Gastroesophageal sphincter (tissue), 4 donors: ENCODE measurements at regions not wholly inside any gene's neighbourhood (a gene's known extent, or its start where the extent isn't known, plus 50 kb on each side); places are given as distances from the start of the nearest gene placed in this dataset.

ENCODE experiments used
- ATAC-seq: fragments of 150-250 bp; one replicate; pipeline ENCODE4 v1.9.1; 2016; ENCODE audit warnings: mild to moderate bottlenecking, moderate library complexity
- H3K27ac ChIP-seq, 4 donors: fragments of 200-600 bp; sonication (generic) in 3 of 4; 1 replicate in 3 of 4; 2 replicates in 1 of 4; pipeline ENCODE4 v1.5.1; 2016 to 2019
- H3K27me3 ChIP-seq: fragments of 200-600 bp; sonication (generic); one replicate; pipeline ENCODE4 v1.5.1; 2019
- H3K36me3 ChIP-seq, 2 donors: fragments of 200-600 bp; sonication (generic); one replicate each; pipeline ENCODE4 v1.5.1; 2019; ENCODE audit warnings: control low read depth in 1 of 2
- H3K4me1 ChIP-seq, 3 donors: fragments of 200-600 bp; sonication (generic); 1 replicate in 2 of 3; 2 replicates in 1 of 3; pipeline ENCODE4 v1.5.1; 2016 to 2019; ENCODE audit warnings: control low read depth in 2 of 3
- H3K4me3 ChIP-seq, 2 donors: fragments of 200-600 bp; sonication (generic); one replicate each; pipeline ENCODE4 v1.5.1; 2019; ENCODE audit warnings: mild to moderate bottlenecking in 1 of 2, moderate library complexity in 1 of 2
- H3K9me3 ChIP-seq, 3 donors: fragments of 200-600 bp; sonication (generic); one replicate each; pipeline ENCODE4 v1.5.1; 2017 to 2019; ENCODE audit warnings: control low read depth in 2 of 3
- CTCF ChIP-seq, 4 experiments: fragments of 200-600 bp in 2 of 4; fragments of 450-650 bp in 2 of 4; sonication (generic) in 1 of 4; IDR thresholded peaks; one replicate each; pipeline ENCODE4 v1.5.1; 2017 to 2019; ENCODE audit warnings: antibody characterized with exemption in 4 of 4, mild to moderate bottlenecking in 2 of 4, moderate library complexity in 2 of 4
- EP300 ChIP-seq: sonication (generic); formaldehyde crosslinking; IDR thresholded peaks from one replicate; pipeline ENCODE4 v1.6.1; 2017; ENCODE audit warnings: antibody characterized with exemption, mild to moderate bottlenecking
- POLR2A ChIP-seq, 2 donors: fragments of 450-650 bp; IDR thresholded peaks; one replicate each; pipeline ENCODE4 v1.6.1; 2017; ENCODE audit warnings: antibody characterized with exemption in 2 of 2, mild to moderate bottlenecking in 2 of 2, moderate library complexity in 1 of 2
- POLR2AphosphoS5 ChIP-seq: sonication (generic); formaldehyde crosslinking; IDR thresholded peaks from one replicate; pipeline ENCODE4 v1.6.1; 2017; ENCODE audit warnings: antibody characterized with exemption
- WGBS, 2 donors: methylation state at CpG; one replicate each; pipeline ENCODE4 v1.1.5; 2018; ENCODE audit warnings: low coverage in 1 of 2; 5-methylcytosine and 5-hydroxymethylcytosine counted together

DNA sequence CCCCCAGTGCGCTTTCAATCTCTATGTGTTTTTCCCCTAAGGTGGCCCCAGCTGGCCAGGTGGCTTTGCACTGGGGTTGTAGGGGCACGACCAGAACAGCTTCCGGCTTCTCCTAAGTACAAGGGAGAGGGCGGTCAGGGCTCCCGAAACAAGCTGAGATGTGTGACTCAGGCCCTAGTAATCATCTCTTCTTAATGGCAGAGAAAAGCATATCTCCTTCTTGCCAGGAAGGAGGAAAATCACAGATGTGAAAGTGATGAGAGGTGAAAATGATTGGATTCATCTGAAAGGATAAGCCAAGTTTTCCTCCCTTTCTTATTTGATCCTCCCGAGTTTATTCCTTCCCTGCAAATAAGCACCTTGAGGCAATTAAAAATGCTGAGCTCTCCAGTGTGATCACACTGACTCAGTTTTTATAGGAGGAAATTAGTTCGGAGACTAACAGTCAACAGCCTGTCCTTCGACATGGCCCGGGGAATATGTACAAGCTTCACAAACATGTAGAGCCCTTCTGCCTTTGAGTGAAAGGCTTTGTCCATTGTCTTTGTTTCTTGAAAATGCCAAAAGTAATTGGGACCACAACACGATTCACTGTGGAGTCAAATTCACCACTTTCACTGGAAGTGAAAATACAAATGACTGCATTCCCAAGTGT, 514.8 kb downstream of the PSAT1 start:
- ATAC-seq, result no peak
- H3K27ac ChIP-seq, result no peak overlapping the region
- no peak overlapping the region for H3K4me3 ChIP-seq
- TF ChIP-seq POLR2A (IDR thresholded peaks at IDR 0.05) (no peak), EP300 (no peak), CTCF (IDR thresholded peaks at IDR 0.05) (no peak), POLR2AphosphoS5 (no peak)
- 74 to 87% methylated on average over 10 of the region's 10 CpGs for WGBS, 2 donors
- no peaks in the 10 kb centered on the region for H3K4me1 ChIP-seq
- H3K36me3 ChIP-seq, result no peaks in the 10 kb centered on the region
- H3K27me3 ChIP-seq, result no peaks in the 10 kb centered on the region
- no peaks in the 10 kb centered on the region for H3K9me3 ChIP-seq

DNA sequence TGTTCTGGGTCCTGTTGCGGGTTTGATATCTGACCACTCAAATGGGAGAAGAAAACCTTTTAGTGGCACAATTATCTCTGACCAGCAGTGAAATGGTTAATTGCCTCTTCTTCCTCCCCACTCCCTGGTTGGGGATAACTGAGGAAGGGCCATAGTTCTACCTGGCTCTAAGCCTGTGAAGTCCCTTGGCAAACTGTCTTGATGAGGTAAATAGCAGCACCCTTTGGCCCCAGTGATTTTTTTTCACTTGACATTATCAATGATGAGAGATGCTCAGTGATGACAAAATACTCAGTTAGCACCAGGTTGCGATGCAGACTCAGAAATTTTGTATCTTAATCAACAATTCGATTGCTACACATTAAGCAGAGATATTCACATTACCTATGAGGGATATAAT, 515.7 kb downstream of the PSAT1 start:
- H3K27me3 ChIP-seq, result no peaks in the 10 kb centered on the region
- H3K4me3 ChIP-seq, result no peak overlapping the region
- no peaks in the 10 kb centered on the region for H3K4me1 ChIP-seq
- H3K36me3 ChIP-seq, result no peaks in the 10 kb centered on the region
- ATAC-seq, result no peak
- WGBS, 2 donors, result 82 to 94% methylated on average over 2 to 3 of the region's 3 CpGs
- H3K9me3 ChIP-seq, result no peaks in the 10 kb centered on the region
- no peak overlapping the region for H3K27ac ChIP-seq
- TF ChIP-seq POLR2A (IDR thresholded peaks at IDR 0.05) (no peak), CTCF (IDR thresholded peaks at IDR 0.05) (no peak), EP300 (no peak), POLR2AphosphoS5 (no peak)

DNA sequence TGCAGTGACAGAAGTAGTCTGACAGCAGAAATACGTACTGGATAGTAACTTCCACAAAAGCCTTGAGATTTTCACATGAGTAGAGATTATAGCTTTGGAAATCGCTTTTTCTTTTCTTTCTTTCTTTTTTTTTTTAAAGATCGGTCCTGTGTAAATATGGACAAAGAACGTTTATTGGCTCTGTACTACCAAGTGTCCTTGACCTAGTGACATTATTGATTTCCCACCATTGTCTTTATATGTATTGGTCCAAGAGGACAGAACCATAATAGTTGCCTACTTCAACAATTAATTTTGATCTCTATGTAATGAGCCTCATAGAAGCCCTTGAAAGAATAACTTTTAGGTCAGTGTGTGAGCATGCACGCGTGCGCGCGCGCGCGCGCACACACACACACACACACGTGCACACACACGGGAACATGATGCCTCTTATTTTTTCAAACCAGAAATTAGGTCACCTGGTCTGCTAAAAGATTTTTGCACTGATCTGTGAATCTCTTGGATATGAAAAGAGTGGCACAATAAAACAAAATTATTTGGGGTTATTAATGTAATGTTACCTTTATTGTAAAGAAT, 516.8 kb downstream of the PSAT1 start:
- no peak for ATAC-seq
- TF ChIP-seq CTCF (IDR thresholded peaks at IDR 0.05) (no peak), EP300 (no peak), POLR2A (IDR thresholded peaks at IDR 0.05) (no peak)
- no peaks in the 10 kb centered on the region for H3K4me1 ChIP-seq

DNA sequence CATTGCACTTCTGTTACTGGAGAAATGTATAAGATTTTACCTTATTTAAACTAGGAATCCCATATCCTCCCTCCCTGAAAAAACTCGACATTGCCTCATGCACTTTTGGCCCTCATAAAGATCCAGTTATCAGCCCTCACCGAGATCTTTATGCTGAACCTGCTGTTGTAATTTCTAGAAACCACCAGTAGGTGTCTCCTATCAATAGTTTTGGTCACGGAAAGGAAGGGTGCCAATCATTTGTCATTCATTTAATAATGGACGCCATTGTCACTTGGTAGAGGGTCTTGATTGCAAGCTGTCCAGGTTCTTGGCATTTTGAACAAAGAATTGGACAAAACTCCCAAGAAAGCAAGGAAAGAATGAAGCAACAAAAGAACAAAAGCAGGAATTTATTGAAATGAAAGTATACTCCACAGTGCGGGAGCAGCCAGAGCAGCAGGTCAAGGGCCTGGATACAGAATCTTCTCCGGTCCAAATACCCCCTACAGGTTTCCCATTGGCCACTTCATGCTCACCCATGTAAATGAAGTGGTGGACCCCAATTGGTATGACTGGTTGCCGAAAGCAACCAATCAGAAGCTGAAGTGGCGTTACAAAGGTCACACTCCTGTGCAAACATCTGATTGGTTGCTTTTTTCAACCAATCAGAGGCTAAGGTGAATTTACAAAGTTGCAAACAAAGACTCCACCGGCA, 524.3 kb downstream of the PSAT1 start:
- no peak for TF ChIP-seq EP300
- no peak for TF ChIP-seq POLR2AphosphoS5
- TF ChIP-seq CTCF (IDR thresholded peaks at IDR 0.05), result peak; percentile 25 to 65 (median 40)
- TF ChIP-seq POLR2A (IDR thresholded peaks at IDR 0.05), result no peak
- no peaks in the 10 kb centered on the region for H3K36me3 ChIP-seq
- H3K27ac ChIP-seq, result no peak overlapping the region
- H3K4me3 ChIP-seq, result no peak overlapping the region
- no peak for ATAC-seq
- H3K9me3 ChIP-seq, result no peaks in the 10 kb centered on the region
- 23 to 34% methylated on average over 4 to 5 of the region's 9 CpGs for WGBS, 2 donors
- H3K4me1 ChIP-seq, result no peaks in the 10 kb centered on the region
- H3K27me3 ChIP-seq, result no peaks in the 10 kb centered on the region

More for the DNA sequence above, 516.8 kb downstream of the PSAT1 start:
- Histone ChIP-seq H3K27me3 (no peaks in the 10 kb centered on the region), H3K27ac (no peak overlapping the region), H3K4me3 (no peak overlapping the region), H3K9me3 (no peaks in the 10 kb centered on the region), H3K36me3 (no peaks in the 10 kb centered on the region)
- WGBS, 2 donors, result 77 to 92% methylated on average over 12 to 15 of the region's 15 CpGs

- 73 to 88% methylated on average over 3 of the region's 3 CpGs for WGBS, 2 donors
- no peaks in the 10 kb centered on the region for H3K27me3 ChIP-seq
- H3K36me3 ChIP-seq, result no peaks in the 10 kb centered on the region
- no peaks in the 10 kb centered on the region for H3K4me1 ChIP-seq
- no peaks in the 10 kb centered on the region for H3K9me3 ChIP-seq
- H3K4me3 ChIP-seq, result no peak overlapping the region
- H3K27ac ChIP-seq, result no peak overlapping the region
- no peak for ATAC-seq
- no peak for TF ChIP-seq POLR2AphosphoS5
- no peak for TF ChIP-seq CTCF (IDR thresholded peaks at IDR 0.05)
- TF ChIP-seq EP300, result no peak
- no peak for TF ChIP-seq POLR2A (IDR thresholded peaks at IDR 0.05)
These were observed 529.6 kb downstream of the PSAT1 start for GRCh38 chr9:78826527-78826926.
